ENCODE measurements at regions not wholly inside any gene's neighbourhood (a gene's known extent, or its start where the extent isn't known, plus 50 kb on each side); places are given as distances from the start of the nearest gene placed in this dataset.
A peak's percentile ranks its signal among the peaks of the same experiment; 100 is the strongest.
"Not testable (repeated sequence)": the region's sequence is repeated elsewhere in the genome, so short reads cannot be mapped to it uniquely, and the experiment has no call there.

- Histone ChIP-seq H3K9me3 (ENCODE audit: control insufficient read depth, low read length) (no peaks in the 10 kb centered on the region), H3K27me3 (ENCODE audit: control insufficient read depth in 1 of 2, insufficient read depth in 1 of 2, low read length in 2 of 2) (peaks cover 11 to 62% of the 10 kb centered on the region in 2 experiments), H2BK5ac (ENCODE audit: low read depth, low read length, poor library complexity, severe bottlenecking) (no peak overlapping the region), H3K14ac (ENCODE audit: low read length in 2 of 2) (no peak overlapping the region), H4K91ac (ENCODE audit: low read length) (no peak overlapping the region), H2BK120ac (ENCODE audit: low read depth, low read length) (no peak overlapping the region), H3K36me3 (ENCODE audit: control insufficient read depth in 1 of 2, insufficient read depth in 2 of 2, low read depth in 1 of 2, low read length in 2 of 2) (no peaks in the 10 kb centered on the region), H3K18ac (ENCODE audit: low read depth in 1 of 2, low read length in 2 of 2) (no peak overlapping the region), H3K4me2 (ENCODE audit: low read length, poor library complexity, severe bottlenecking) (no peak overlapping the region), H3K4me1 (ENCODE audit: control insufficient read depth, insufficient read depth, low read depth, low read length) (peaks cover 9% of the 10 kb centered on the region), H2AFZ (ENCODE audit: low read depth, low read length) (no peak overlapping the region), H3K4me3 (ENCODE audit: insufficient read depth in 1 of 2, low read depth in 1 of 2, low read length in 2 of 2) (no peak overlapping the region), H4K8ac (ENCODE audit: low read length) (no peak overlapping the region), H3K27ac (ENCODE audit: low read length, poor library complexity, severe bottlenecking) (no peak overlapping the region), H2AK5ac (ENCODE audit: low read length, severe bottlenecking) (peak overlapping the region; percentile 53), H3K9ac (ENCODE audit: low read length) (no peak overlapping the region), H3K23ac (ENCODE audit: low read length in 2 of 2) (no peak overlapping the region), H2BK12ac (ENCODE audit: low read length in 2 of 2) (no peak overlapping the region), H2BK15ac (ENCODE audit: low read depth, poor library complexity, severe bottlenecking) (no peak overlapping the region), H3K79me1 (replicated peaks; ENCODE audit: low read length, poor library complexity, severe bottlenecking) (no peaks in the 10 kb centered on the region), H3K4ac (ENCODE audit: low read depth in 1 of 2, low read length in 2 of 2) (no peak overlapping the region)
- WGBS, result 100% methylated on average over 1 of the region's 1 CpG
- DNase-seq, result no peak
Measured at GRCh38 chr20:48331518-48332286, 496.1 kb downstream of the PREX1 start.

- Histone ChIP-seq H3K27ac (ENCODE audit: low read length, poor library complexity, severe bottlenecking) (no peak overlapping the region), H3K4me3 (ENCODE audit: insufficient read depth in 1 of 2, low read depth in 1 of 2, low read length in 2 of 2) (no peak overlapping the region), H3K9ac (ENCODE audit: low read length) (no peak overlapping the region), H3K36me3 (ENCODE audit: control insufficient read depth in 1 of 2, insufficient read depth in 2 of 2, low read depth in 1 of 2, low read length in 2 of 2) (no peaks in the 10 kb centered on the region), H3K9me3 (ENCODE audit: control insufficient read depth, low read length) (no peaks in the 10 kb centered on the region), H2BK12ac (ENCODE audit: low read length in 2 of 2) (no peak overlapping the region), H2BK15ac (ENCODE audit: low read depth, poor library complexity, severe bottlenecking) (no peak overlapping the region), H2BK5ac (ENCODE audit: low read depth, low read length, poor library complexity, severe bottlenecking) (no peak overlapping the region), H3K4me1 (ENCODE audit: control insufficient read depth, insufficient read depth, low read depth, low read length) (peaks cover 7% of the 10 kb centered on the region), H3K14ac (ENCODE audit: low read length in 2 of 2) (no peak overlapping the region), H2BK120ac (ENCODE audit: low read depth, low read length) (no peak overlapping the region), H4K8ac (ENCODE audit: low read length) (no peak overlapping the region), H3K79me1 (replicated peaks; ENCODE audit: low read length, poor library complexity, severe bottlenecking) (no peaks in the 10 kb centered on the region), H3K4ac (ENCODE audit: low read depth in 1 of 2, low read length in 2 of 2) (no peak overlapping the region), H3K18ac (ENCODE audit: low read depth in 1 of 2, low read length in 2 of 2) (no peak overlapping the region), H4K91ac (ENCODE audit: low read length) (no peak overlapping the region), H2AFZ (ENCODE audit: low read depth, low read length) (no peak overlapping the region), H3K23ac (ENCODE audit: low read length in 2 of 2) (no peak overlapping the region), H2AK5ac (ENCODE audit: low read length, severe bottlenecking) (no peak overlapping the region), H3K4me2 (ENCODE audit: low read length, poor library complexity, severe bottlenecking) (no peak overlapping the region), H3K27me3 (ENCODE audit: control insufficient read depth in 1 of 2, insufficient read depth in 1 of 2, low read length in 2 of 2) (peaks cover 23 to 64% of the 10 kb centered on the region in 2 experiments)
- WGBS, result 80% methylated on average over 7 of the region's 8 CpGs
- DNase-seq, result peak; percentile 16
Measured at GRCh38 chr20:48329676-48330664, 497.8 kb downstream of the PREX1 start.

- no peak overlapping the region for H2AK5ac ChIP-seq (ENCODE audit: low read length, severe bottlenecking)
- H3K27me3 ChIP-seq (ENCODE audit: control insufficient read depth in 1 of 2, insufficient read depth in 1 of 2, low read length in 2 of 2), result peaks cover 26 to 67% of the 10 kb centered on the region in 2 experiments
- no peak for DNase-seq
- H3K4ac ChIP-seq (ENCODE audit: low read depth in 1 of 2, low read length in 2 of 2), result no peak overlapping the region
- H3K4me3 ChIP-seq (ENCODE audit: insufficient read depth in 1 of 2, low read depth in 1 of 2, low read length in 2 of 2), result no peak overlapping the region
- no peak overlapping the region for H3K14ac ChIP-seq (ENCODE audit: low read length in 2 of 2)
- H3K27ac ChIP-seq (ENCODE audit: low read length, poor library complexity, severe bottlenecking), result no peak overlapping the region
- no peak overlapping the region for H2BK5ac ChIP-seq (ENCODE audit: low read depth, low read length, poor library complexity, severe bottlenecking)
- H2BK15ac ChIP-seq (ENCODE audit: low read depth, poor library complexity, severe bottlenecking), result no peak overlapping the region
- H3K4me1 ChIP-seq (ENCODE audit: control insufficient read depth, insufficient read depth, low read depth, low read length), result peaks cover 7% of the 10 kb centered on the region
- H3K9ac ChIP-seq (ENCODE audit: low read length), result no peak overlapping the region
- no peak overlapping the region for H4K8ac ChIP-seq (ENCODE audit: low read length)
- no peaks in the 10 kb centered on the region for H3K9me3 ChIP-seq (ENCODE audit: control insufficient read depth, low read length)
- no peak overlapping the region for H2BK120ac ChIP-seq (ENCODE audit: low read depth, low read length)
- H3K23ac ChIP-seq (ENCODE audit: low read length in 2 of 2), result no peak overlapping the region
- H4K91ac ChIP-seq (ENCODE audit: low read length), result no peak overlapping the region
- no peak overlapping the region for H2AFZ ChIP-seq (ENCODE audit: low read depth, low read length)
- H3K4me2 ChIP-seq (ENCODE audit: low read length, poor library complexity, severe bottlenecking), result no peak overlapping the region
- H3K36me3 ChIP-seq (ENCODE audit: control insufficient read depth in 1 of 2, insufficient read depth in 2 of 2, low read depth in 1 of 2, low read length in 2 of 2), result no peaks in the 10 kb centered on the region
- H3K18ac ChIP-seq (ENCODE audit: low read depth in 1 of 2, low read length in 2 of 2), result no peak overlapping the region
- no peaks in the 10 kb centered on the region for H3K79me1 ChIP-seq (replicated peaks; ENCODE audit: low read length, poor library complexity, severe bottlenecking)
- 83% methylated on average over 4 of the region's 4 CpGs for WGBS
- H2BK12ac ChIP-seq (ENCODE audit: low read length in 2 of 2), result no peak overlapping the region
Measured at GRCh38 chr20:48329031-48329615, 498.7 kb downstream of the PREX1 start.

- H3K18ac ChIP-seq (ENCODE audit: low read depth in 1 of 2, low read length in 2 of 2); H3K4me1 ChIP-seq (ENCODE audit: control insufficient read depth, insufficient read depth, low read depth, low read length); H3K4me2 ChIP-seq (ENCODE audit: low read length, poor library complexity, severe bottlenecking); H3K36me3 ChIP-seq (ENCODE audit: control insufficient read depth in 1 of 2, insufficient read depth in 2 of 2, low read depth in 1 of 2, low read length in 2 of 2); DNase-seq; H3K27ac ChIP-seq (ENCODE audit: low read length, poor library complexity, severe bottlenecking); H2AFZ ChIP-seq (ENCODE audit: low read depth, low read length); H4K91ac ChIP-seq (ENCODE audit: low read length); H3K4me3 ChIP-seq (ENCODE audit: insufficient read depth in 1 of 2, low read depth in 1 of 2, low read length in 2 of 2); H3K14ac ChIP-seq (ENCODE audit: low read length in 2 of 2); H3K9ac ChIP-seq (ENCODE audit: low read length); H3K4ac ChIP-seq (ENCODE audit: low read depth in 1 of 2, low read length in 2 of 2); H3K79me1 ChIP-seq (replicated peaks; ENCODE audit: low read length, poor library complexity, severe bottlenecking); H3K9me3 ChIP-seq (ENCODE audit: control insufficient read depth, low read length); H2BK12ac ChIP-seq (ENCODE audit: low read length in 2 of 2); H2BK5ac ChIP-seq (ENCODE audit: low read depth, low read length, poor library complexity, severe bottlenecking); H3K23ac ChIP-seq (ENCODE audit: low read length in 2 of 2); H2BK15ac ChIP-seq (ENCODE audit: low read depth, poor library complexity, severe bottlenecking); H2BK120ac ChIP-seq (ENCODE audit: low read depth, low read length); H2AK5ac ChIP-seq (ENCODE audit: low read length, severe bottlenecking); H4K8ac ChIP-seq (ENCODE audit: low read length): not testable (repeated sequence)
- WGBS, result 76% methylated on average over 8 of the region's 8 CpGs
- peaks cover 30 to 67% of the 10 kb centered on the region in 2 experiments for H3K27me3 ChIP-seq (ENCODE audit: control insufficient read depth in 1 of 2, insufficient read depth in 1 of 2, low read length in 2 of 2)
Measured at GRCh38 chr20:48327848-48328247, 500.0 kb downstream of the PREX1 start.
